GM19372 (cell line): ENCODE measurements at regions not wholly inside any gene's neighbourhood (a gene's known extent, or its start where the extent isn't known, plus 50 kb on each side); places are given as distances from the start of the nearest gene placed in this dataset.

Source experiments
- ATAC-seq: cut with Tn5 transposase; IDR thresholded peaks from one replicate; pipeline ENCODE4 v1.9.1; 2021; ENCODE audit warnings: mild to moderate bottlenecking, low read depth, moderate library complexity; ENCODE audit not compliant: unreplicated experiment

GRCh38 chr2:176699098-176699497, 429.9 kb downstream of the MTX2 start:
- no peak for ATAC-seq

GRCh38 chr2:176699644-176700043, 430.4 kb downstream of the MTX2 start:
- no peak for ATAC-seq

GRCh38 chr2:176702131-176702530, 432.9 kb downstream of the MTX2 start:
- ATAC-seq, result no peak

- ATAC-seq, result no peak
Observed at GRCh38 chr2:176704282-176704858, 435.1 kb downstream of the MTX2 start.

- ATAC-seq, result no peak
Observed at GRCh38 chr2:176709149-176709951, 440.1 kb downstream of the MTX2 start.

GRCh38 chr2:176709991-176710390, 440.7 kb downstream of the MTX2 start:
- no peak for ATAC-seq

GRCh38 chr2:176710657-176711186, 441.5 kb downstream of the MTX2 start:
- ATAC-seq, result no peak

GRCh38 chr2:176725873-176726645, 456.8 kb downstream of the MTX2 start:
- no peak for ATAC-seq

GRCh38 chr2:176727696-176728095, 458.5 kb downstream of the MTX2 start:
- ATAC-seq, result no peak

GRCh38 chr2:176729706-176730569, 460.7 kb downstream of the MTX2 start:
- no peak for ATAC-seq

GRCh38 chr2:176732780-176733179, 463.5 kb downstream of the MTX2 start:
- ATAC-seq, result no peak

GRCh38 chr2:176733698-176734430, 464.6 kb downstream of the MTX2 start:
- ATAC-seq, result no peak

- ATAC-seq, result no peak
Observed at GRCh38 chr2:176734868-176735267, 465.6 kb downstream of the MTX2 start.

- ATAC-seq, result no peak
Observed at GRCh38 chr2:176742271-176742670, 470.3 kb upstream of the HNRNPA3 start.

- ATAC-seq, result no peak
Observed at GRCh38 chr2:176743671-176744070, 468.9 kb upstream of the HNRNPA3 start.

- no peak for ATAC-seq
Observed at GRCh38 chr2:176744146-176744545, 468.4 kb upstream of the HNRNPA3 start.

GRCh38 chr2:176745543-176746200, 466.9 kb upstream of the HNRNPA3 start:
- ATAC-seq, result no peak

- ATAC-seq, result no peak
Observed at GRCh38 chr2:176746411-176746810, 466.2 kb upstream of the HNRNPA3 start.

- ATAC-seq, result no peak
Observed at GRCh38 chr2:176747506-176747905, 465.1 kb upstream of the HNRNPA3 start.
